GM12891 (cell line): ENCODE measurements at regions not wholly inside any gene's neighbourhood (a gene's known extent, or its start where the extent isn't known, plus 50 kb on each side); places are given as distances from the start of the nearest gene placed in this dataset.
"Not testable (repeated sequence)": the region's sequence is repeated elsewhere in the genome, so short reads cannot be mapped to it uniquely, and the experiment has no call there.

Experiments used
- POLR2A ChIP-seq: IDR thresholded peaks from 2 replicates; pipeline ENCODE4 v1.6.1; 2011; ENCODE audit warnings: low read depth, low read length, control low read depth
- POLR2AphosphoS5 ChIP-seq: IDR thresholded peaks from 2 replicates; pipeline ENCODE4 v1.6.1; 2011; ENCODE audit warnings: low read depth, low read length, control low read depth
- TAF1 ChIP-seq: IDR thresholded peaks from 2 replicates; pipeline ENCODE4 v1.6.1; 2011; ENCODE audit warnings: low read depth, low read length, control low read depth

DNA sequence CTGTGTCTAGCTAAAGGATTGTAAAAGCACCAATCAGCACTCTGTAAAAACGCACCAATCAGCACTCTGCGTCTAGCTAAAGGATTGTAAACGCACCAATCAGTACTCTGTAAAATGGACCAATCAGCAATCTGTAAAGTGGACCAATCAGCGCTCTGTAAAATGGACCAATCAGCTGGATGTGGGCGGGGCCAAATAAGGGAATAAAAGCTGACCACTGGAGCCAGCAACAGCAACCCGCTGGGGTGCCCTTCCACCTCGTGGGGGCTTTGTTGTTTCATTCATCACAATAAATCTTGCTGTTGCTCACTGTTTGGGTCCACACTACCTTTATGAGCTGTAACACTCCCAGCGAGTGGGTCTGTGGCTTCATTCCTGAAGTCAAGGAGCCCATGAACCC lies 83.9 kb upstream of the AGR3 start:
- not testable (repeated sequence) for TF ChIP-seq POLR2A, POLR2AphosphoS5, TAF1
